ENCODE measurements at regions not wholly inside any gene's neighbourhood (a gene's known extent, or its start where the extent isn't known, plus 50 kb on each side); places are given as distances from the start of the nearest gene placed in this dataset.

- no peak for DNase-seq (ENCODE audit: low read depth)
These were observed 56.3 kb upstream of the ECE1 start for GRCh38 chr1:21346365-21347071.

GRCh38 chr1:21344750-21345443, 54.6 kb upstream of the ECE1 start:
- no peak for DNase-seq (ENCODE audit: low read depth)

- no peak for DNase-seq (ENCODE audit: low read depth)
These were observed 54.0 kb upstream of the ECE1 start for GRCh38 chr1:21344098-21344749.

GRCh38 chr1:21342961-21343838, 52.9 kb upstream of the ECE1 start:
- DNase-seq (ENCODE audit: low read depth), result no peak

- no peak for DNase-seq (ENCODE audit: low read depth)
These were observed 51.3 kb upstream of the ECE1 start for GRCh38 chr1:21341517-21342078.

GRCh38 chr1:21341022-21341421, 50.8 kb upstream of the ECE1 start:
- no peak for DNase-seq (ENCODE audit: low read depth)

- DNase-seq (ENCODE audit: low read depth), result no peak
These were observed 50.1 kb upstream of the ECE1 start for GRCh38 chr1:21340230-21340945.

All from activated gamma-delta T cell treated with anti-CD3 and anti-CD28 coated beads, Interleukin-2, amount 50 U/mL, for 16 hours (primary cell).